Epithelial cell of esophagus (primary cell): ENCODE measurements at regions not wholly inside any gene's neighbourhood (a gene's known extent, or its start where the extent isn't known, plus 50 kb on each side); places are given as distances from the start of the nearest gene placed in this dataset.
A peak's percentile ranks its signal among the peaks of the same experiment; 100 is the strongest.

ENCODE experiments used
- DNase-seq: peaks from one replicate; pipeline ENCODE4 v3.0.0; 2010; ENCODE audit warnings: low read depth
- H3K4me3 ChIP-seq: 2 replicates; pipeline ENCODE4 v1.5.1; 2011; ENCODE audit warnings: mild to moderate bottlenecking, low read length, control low read depth
- TF ChIP-seq, protein P1 (sequence below): IDR thresholded peaks from 2 replicates; pipeline ENCODE4 v1.5.1; 2011; ENCODE audit warnings: low read depth, mild to moderate bottlenecking, low read length, control low read depth, inconsistent platforms; ENCODE audit not compliant: insufficient read depth; ENCODE audit errors: missing control alignments

DNA sequence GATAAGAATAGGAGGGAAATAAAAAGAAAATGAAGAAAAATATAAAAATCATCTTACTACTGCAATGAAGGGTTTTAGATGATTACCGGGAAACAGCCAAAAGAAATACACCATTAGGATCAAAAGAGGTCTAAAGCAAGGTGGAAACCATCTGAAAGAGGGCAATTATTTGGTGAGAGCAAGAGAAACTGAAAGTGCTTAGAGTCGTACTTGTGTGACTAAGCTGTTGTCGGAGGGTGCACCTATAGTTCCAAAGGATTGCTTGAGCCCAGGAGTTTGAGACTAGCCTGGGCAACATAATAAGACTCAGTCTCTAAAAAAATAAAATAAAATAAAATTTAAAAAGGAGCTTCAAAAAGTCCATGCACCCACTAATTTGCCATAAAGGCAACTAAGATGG lies 169.5 kb downstream of the DKK1 start:
- H3K4me3 ChIP-seq = no peak overlapping the region
- DNase-seq = no peak
- TF ChIP-seq, protein P1, sequence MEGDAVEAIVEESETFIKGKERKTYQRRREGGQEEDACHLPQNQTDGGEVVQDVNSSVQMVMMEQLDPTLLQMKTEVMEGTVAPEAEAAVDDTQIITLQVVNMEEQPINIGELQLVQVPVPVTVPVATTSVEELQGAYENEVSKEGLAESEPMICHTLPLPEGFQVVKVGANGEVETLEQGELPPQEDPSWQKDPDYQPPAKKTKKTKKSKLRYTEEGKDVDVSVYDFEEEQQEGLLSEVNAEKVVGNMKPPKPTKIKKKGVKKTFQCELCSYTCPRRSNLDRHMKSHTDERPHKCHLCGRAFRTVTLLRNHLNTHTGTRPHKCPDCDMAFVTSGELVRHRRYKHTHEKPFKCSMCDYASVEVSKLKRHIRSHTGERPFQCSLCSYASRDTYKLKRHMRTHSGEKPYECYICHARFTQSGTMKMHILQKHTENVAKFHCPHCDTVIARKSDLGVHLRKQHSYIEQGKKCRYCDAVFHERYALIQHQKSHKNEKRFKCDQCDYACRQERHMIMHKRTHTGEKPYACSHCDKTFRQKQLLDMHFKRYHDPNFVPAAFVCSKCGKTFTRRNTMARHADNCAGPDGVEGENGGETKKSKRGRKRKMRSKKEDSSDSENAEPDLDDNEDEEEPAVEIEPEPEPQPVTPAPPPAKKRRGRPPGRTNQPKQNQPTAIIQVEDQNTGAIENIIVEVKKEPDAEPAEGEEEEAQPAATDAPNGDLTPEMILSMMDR = no peak

DNA sequence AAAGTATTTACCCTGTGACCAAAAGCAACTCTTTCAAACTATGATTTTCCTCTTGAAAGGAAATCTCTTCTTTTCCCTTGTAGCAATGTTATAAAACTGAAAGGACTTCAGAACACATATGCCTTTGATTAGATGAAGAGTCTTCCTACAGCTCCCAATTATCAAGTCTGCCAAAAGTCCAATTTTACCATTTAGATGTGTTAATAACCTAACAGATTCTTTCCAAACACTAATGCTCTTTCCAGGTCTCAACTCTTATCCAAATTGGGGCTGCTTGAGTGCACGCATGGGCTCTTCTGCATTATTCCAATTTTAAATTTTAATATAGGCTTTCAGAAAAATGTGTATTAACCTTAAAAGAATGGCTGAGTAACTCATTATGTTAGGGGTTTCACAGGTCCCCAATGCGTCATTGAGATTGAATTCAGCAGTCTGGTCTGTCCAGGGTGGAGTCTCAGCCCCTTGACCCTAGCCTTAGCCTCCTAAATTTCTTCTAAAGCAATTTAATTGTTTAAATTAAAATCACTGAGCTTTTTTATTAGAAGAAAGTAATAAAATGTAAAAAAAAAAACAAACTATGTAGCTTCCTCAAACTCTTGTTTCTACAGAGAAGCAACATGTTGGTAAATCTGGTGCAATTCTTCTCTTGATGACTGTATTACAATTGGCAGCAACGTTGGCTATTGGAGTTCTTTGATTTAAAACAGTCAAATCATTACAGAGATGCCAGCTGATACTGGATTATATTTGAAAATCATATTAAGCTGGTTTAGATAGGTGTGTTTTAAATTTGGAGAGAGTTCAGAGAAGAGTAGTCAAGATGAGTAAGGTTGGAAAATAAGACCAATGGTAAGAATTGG lies 170.4 kb downstream of the DKK1 start:
- H3K4me3 ChIP-seq = no peak overlapping the region
- TF ChIP-seq, protein P1 = no peak
- DNase-seq = no peak

DNA sequence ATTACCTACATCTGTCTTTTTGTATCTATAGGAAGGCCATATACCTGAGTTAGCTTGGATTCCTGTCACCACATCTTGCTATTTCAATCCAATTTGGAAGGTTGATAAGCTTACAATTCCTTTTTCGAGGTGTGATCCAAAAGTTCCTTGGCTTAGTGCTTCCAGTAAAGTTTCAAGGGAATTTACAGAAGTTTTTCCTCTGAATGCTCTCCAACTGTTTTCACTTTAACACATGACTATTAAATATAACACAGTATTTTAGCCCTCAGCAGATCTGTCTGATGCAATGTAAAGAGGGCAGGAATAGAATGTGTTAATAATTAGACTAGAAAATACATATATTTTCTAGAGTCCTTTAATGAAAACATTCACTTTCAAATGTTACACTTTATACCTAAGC lies 171.4 kb downstream of the DKK1 start:
- H3K4me3 ChIP-seq = no peak overlapping the region
- no peak for DNase-seq
- TF ChIP-seq, protein P1 = no peak

DNA sequence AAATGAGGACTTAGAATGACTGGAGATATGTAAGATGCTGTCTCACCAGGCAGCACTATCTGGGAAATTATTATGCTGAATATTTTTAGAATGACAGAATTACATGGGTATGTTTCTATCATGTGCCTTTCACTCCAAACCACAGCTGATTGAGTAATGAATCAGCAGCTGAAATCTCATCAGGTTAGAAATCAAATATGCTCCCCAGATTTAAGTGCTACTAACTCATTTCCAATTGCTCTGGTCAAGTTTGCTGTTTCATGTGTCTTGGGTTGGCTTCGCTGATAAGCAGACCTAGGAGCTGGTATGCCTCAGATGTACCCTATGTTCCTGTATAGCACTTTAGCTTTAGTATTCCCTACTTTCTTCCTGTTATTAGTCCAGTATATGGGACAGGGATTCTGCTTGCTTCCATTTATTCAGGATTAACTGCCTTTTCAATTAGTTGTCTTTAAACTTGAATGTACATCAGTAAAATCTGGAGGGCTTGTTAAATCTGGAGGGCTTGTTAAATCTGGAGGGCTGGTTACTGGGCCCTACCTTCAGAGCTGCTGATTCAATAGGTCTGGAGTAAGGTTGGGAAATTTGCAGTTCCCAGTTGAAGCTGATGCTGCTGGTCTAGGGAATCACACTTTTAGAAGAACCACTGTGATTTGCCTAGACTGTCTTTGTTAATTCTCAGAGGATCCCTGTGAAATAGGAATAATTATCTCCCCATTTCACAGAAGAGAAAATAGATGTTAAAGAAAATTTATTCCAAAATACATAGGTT lies 172.9 kb downstream of the DKK1 start:
- H3K4me3 ChIP-seq = no peak overlapping the region
- TF ChIP-seq, protein P1 = no peak
- DNase-seq = peak; percentile 89

DNA sequence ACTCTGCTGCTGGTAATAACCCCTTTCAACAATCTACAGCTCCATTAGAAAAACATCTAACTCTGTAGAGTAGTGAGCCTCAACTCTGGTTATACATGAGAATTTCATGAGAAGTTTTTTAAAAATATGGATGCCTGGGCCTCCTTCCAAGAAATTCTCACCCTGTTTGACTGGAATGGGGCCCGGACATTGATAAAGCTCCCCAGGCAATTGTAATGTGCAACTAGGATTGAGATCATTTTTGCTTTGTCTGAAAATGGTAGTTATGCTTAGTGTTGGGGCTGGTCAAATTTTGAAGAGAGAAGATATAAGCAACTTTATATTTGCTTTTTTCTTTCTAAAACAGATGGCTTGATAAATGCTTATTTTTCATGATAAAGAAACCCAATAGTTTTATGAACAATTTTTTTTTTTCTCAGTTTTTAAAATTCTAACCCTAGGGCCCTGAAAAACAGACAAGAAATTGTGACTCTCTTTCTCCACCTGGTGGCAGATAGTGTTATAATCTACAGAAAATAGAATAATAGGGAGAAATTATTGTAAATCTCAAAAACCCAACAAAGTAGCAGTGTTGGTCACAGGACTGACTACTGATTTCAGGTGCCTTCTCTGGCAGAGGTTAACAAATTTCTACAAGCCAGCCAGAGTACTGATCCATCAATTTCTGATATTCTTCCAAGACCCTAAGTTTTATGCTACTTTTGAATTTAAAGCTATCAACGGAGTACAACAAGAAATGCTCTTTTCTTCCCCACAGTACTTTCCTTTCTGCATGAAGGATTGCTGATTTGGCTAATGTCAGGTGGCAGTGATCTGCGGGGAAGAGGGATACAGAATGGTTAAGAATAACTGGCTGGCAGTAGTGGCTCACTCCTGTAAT lies 174.8 kb downstream of the DKK1 start:
- H3K4me3 ChIP-seq = no peak overlapping the region
- TF ChIP-seq, protein P1 = peak; percentile 54
- DNase-seq = peak; percentile 45

DNA sequence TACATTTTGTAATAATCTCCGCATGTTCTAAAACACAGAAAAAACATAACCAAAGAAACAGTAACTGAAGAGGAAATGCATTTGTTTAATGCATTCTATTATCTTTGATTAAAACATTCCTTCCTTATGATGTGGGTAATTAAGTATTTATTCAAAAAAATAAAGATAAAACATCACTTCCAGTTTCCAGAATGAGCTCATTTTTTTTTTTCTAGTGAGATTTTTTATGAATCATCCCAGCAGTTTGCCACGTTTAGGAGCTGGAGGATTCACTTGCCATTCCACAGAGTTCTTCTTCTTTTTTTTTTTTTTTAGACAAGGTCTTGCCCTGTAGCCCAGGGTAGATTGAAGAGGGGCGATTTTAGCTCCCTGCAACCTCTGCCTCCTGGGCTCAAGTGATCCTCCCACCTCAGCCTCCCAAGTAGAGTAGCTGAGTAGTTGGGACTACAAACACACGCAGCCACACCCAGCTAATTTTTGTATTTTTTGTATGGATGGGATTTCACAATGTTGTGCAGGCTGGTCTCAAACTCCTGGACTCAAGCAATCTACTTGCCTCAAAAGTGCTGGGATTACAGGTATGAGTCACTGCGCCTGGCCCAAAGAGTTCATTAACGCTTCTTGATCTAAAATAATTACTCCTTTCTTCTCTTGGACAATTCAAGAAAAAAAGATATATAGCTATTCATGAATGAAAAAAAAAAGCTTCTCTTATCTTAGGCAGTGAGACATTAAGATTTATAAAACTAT lies 177.3 kb downstream of the DKK1 start:
- no peak for DNase-seq
- no peak overlapping the region for H3K4me3 ChIP-seq
- TF ChIP-seq, protein P1 = no peak
